ENCODE measurements at regions not wholly inside any gene's neighbourhood (a gene's known extent, or its start where the extent isn't known, plus 50 kb on each side); places are given as distances from the start of the nearest gene placed in this dataset.
"Not testable (repeated sequence)": the region's sequence is repeated elsewhere in the genome, so short reads cannot be mapped to it uniquely, and the experiment has no call there.

DNA sequence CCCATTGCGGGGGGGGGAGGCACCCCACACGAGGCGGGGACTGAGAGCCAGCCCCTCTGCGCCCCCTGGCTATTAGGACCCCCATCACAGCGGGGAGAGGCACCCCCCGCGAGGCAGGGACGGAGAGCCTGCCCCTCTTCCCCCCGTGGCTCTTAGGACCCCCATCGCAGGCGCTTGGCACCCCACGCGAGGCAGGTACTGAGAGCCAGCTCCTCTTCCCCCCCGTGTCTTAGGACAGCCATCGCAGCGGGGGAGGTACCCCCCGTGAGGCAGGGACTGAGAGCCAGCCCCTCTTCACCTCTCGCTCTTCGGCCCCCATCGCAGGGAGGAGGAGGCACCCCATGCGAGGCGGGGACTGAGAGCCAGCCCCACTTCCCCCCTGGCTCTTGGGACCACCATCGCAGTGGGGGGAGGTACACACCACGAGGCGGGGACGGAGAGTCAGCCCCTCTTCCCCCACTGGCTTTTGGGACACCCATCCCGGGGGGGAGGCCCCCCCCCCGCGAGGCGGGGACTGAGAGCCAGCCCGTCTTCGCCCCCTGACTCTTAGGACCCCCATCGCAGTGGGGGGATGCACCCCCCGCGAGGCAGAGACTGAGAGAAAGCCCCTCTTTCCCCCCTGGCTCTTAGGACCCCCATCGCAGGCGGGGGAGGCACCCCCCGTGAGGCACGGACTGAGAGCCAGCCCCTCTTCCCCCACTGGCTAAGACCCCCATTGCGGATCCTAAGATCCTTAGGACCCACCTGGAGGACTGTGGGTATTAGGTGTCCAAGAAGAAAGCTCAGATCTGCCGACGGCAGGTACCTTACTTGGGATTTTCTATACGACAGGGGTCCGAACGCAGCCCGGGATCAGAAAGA, 198.6 kb upstream of the PZP start:
- DNase-seq (ENCODE audit: low spot score) = no peak
- ChIA-PET POLR2A (ENCODE audit: low non-redundant PET) (no interaction called here), CTCF (no interaction called here)
- no peak overlapping the region for H3K27ac ChIP-seq
- TF ChIP-seq, protein P1, sequence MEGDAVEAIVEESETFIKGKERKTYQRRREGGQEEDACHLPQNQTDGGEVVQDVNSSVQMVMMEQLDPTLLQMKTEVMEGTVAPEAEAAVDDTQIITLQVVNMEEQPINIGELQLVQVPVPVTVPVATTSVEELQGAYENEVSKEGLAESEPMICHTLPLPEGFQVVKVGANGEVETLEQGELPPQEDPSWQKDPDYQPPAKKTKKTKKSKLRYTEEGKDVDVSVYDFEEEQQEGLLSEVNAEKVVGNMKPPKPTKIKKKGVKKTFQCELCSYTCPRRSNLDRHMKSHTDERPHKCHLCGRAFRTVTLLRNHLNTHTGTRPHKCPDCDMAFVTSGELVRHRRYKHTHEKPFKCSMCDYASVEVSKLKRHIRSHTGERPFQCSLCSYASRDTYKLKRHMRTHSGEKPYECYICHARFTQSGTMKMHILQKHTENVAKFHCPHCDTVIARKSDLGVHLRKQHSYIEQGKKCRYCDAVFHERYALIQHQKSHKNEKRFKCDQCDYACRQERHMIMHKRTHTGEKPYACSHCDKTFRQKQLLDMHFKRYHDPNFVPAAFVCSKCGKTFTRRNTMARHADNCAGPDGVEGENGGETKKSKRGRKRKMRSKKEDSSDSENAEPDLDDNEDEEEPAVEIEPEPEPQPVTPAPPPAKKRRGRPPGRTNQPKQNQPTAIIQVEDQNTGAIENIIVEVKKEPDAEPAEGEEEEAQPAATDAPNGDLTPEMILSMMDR (conservative IDR thresholded peaks at IDR 0.05; ENCODE audit: low read depth) = no peak

DNA sequence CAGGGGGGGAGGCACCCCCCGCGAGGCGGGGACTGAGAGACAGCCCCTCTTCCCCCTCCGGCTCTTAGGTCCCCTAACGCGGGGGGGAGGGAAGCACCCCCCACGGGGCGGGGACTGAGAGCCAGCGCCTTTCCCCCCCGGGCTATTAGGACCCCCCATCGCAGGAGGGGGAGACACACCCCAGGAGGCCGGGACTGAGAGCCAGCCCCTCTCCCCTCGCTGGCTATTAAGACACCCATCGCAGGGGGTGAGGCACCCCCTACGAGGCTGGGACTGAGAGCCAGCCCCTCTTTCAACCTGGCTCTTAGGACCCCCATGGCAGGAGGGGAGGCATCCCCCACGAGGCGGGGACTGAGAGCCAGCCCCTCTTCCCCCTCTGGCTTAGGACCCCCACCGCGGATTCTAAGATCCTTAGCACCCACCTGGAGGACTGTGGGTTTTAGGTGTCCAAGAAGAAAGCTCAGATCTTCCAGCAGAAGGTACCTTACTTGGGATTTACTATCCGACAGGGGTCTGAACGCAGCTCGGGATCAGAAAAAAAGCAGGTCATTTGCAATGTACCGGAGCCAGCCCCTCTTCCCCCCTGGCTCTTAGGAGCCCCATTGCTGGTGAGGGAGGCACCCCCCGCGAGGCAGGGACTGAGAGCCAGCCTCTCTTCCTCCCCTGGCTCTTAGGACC, 197.8 kb upstream of the PZP start:
- ChIA-PET CTCF (no interaction called here), POLR2A (ENCODE audit: low non-redundant PET) (no interaction called here)
- TF ChIP-seq, protein P1 (conservative IDR thresholded peaks at IDR 0.05; ENCODE audit: low read depth) = no peak
- DNase-seq (ENCODE audit: low spot score) = no peak
- H3K27ac ChIP-seq = no peak overlapping the region

DNA sequence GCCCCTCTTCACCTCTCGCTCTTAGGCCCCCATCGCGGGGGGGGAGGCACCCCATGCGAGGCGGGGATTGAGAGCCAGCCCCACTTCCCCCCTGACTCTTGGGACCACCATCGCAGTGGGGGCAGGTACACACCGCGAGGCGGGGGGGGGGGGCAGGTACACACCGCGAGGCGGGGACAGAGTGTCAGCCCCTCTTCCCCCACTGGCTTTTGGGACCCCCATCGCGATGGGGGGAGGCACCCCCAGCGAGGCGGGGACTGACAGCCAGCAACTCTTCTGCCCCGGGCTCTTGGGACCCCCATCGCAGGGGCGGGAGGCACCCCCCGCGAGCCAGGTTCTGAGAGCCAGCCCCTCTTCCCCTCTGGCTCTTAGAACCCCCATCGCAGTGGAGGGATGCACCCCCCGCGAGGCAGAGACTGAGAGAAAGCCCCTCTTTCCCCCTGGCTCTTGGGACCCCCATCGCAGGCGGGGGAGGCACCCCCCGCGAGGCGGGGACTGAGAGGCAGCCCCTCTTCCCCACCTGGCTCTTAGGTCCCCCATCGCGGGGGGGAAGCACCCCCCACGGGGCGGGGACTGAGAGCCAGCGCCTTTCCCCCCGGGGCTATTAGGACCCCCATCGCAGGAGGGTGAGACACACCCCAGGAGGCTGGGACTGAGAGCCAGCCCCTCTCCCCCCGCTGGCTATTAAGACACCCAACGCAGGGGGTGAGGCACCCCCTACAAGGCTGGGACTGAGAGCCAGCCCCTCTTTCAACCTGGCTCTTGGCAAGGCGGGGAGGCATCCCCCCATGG, 196.5 kb upstream of the PZP start:
- no peak overlapping the region for H3K27ac ChIP-seq
- ChIA-PET POLR2A (ENCODE audit: low non-redundant PET) (no interaction called here), CTCF (no interaction called here)
- DNase-seq (ENCODE audit: low spot score) = no peak
- TF ChIP-seq, protein P1 (conservative IDR thresholded peaks at IDR 0.05; ENCODE audit: low read depth) = no peak

DNA sequence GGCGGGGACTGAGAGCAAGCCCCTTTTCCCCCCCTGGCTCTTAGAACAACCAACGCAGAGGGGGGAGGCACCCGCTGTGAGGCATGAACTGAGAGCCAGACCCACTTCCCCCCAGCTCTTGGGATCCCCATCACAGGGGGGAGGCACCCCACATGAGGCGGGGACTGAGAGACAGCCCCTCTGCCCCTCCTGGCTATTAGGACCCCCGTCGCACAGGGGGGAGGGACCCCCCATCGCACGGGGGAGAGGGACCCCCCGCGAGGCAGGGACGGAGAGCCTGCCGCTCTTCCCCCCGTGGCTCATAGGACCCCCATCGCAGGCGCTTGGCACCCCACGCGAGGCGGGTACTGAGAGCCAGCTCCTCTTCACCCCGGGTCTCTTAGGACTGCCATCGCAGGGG, 195.8 kb upstream of the PZP start:
- no peak for DNase-seq (ENCODE audit: low spot score)
- ChIA-PET CTCF (no interaction called here), POLR2A (ENCODE audit: low non-redundant PET) (no interaction called here)
- H3K27ac ChIP-seq = no peak overlapping the region
- TF ChIP-seq, protein P1 (conservative IDR thresholded peaks at IDR 0.05; ENCODE audit: low read depth) = no peak

DNA sequence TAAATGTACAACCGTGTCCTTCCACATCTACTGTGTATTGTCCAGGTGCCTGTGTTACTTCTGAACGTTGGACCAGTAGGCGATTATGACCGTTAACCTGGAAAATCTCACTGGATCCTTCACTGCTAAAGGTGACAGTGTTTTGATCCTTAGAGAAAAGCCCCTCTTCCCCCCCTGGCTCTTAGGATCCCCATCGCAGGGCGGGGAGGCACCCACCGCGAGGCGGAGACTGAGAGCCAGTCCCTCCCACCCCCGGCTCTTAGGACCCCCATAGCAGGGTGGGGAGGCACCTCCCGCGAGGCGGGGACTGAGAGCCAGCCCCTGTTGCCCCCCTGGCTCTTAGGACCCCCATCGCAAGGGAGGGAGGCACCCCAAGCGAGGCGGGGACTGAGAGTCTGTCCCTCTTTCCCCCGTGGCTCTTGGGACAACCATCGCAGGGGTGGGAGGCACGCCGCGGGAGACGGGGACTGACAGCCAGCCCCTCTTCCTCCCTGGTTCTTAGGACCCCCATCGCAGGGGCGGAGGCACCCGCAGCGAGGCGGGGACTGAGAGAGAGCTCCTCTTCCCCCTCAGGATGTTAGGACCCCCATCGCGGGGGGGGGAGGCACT, 194.3 kb upstream of the PZP start:
- POLR2A ChIA-PET (ENCODE audit: low non-redundant PET); H3K27ac ChIP-seq; DNase-seq (ENCODE audit: low spot score); CTCF ChIA-PET: not testable (repeated sequence)

DNA sequence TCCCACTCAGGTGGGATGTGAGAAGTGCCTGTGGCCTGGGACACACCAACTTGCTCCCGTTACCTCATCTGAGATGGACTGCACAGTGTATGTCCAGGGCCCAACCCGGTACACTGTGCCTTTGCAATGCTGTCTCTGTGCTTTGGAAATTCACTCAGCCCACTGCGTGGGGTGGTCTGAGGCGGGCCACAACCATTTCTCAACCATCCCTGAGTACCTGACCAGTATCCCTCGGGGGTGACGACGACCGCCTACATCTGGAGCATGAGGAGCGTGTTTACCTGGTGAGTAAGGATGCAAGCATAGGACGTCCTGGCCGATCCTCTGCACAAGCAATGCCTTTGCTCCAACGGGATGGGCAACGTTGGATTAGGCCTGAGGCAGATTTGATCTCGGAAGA, 188.2 kb upstream of the PZP start:
- DNase-seq (ENCODE audit: low spot score); CTCF ChIA-PET; POLR2A ChIA-PET (ENCODE audit: low non-redundant PET); H3K27ac ChIP-seq: not testable (repeated sequence)

DNA sequence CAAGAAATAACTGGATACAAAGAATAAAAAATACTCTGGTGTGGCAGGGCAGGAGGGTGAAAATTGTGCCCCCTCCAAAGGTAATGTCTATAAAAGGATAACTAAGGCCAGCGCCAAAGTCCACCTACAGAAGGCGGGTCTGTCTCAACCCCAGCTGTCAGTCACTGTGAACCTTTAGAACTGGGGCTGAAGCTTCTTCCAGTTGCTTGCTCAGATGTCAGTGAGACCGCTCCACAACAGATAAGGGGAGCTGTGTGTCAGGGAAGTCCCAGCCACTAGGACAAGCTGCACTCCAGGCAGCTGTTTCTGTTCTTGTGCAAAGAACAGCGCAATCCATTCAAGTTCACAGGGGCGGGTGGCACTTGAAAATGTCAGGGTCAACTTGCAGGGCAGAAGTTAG, 187.0 kb upstream of the PZP start:
- H3K27ac ChIP-seq; CTCF ChIA-PET; DNase-seq (ENCODE audit: low spot score); POLR2A ChIA-PET (ENCODE audit: low non-redundant PET): not testable (repeated sequence)

All from RWPE1 (cell line).